HEK293T (cell line): ENCODE measurements at regions not wholly inside any gene's neighbourhood (a gene's known extent, or its start where the extent isn't known, plus 50 kb on each side); places are given as distances from the start of the nearest gene placed in this dataset.

ENCODE experiments used
- ARNT ChIP-seq: fragments of 450-650 bp; IDR thresholded peaks from 2 replicates; pipeline ENCODE4 v1.6.1; 2017; ENCODE audit warnings: mild to moderate bottlenecking
- BHLHE40 ChIP-seq: fragments of 450-650 bp; IDR thresholded peaks from 2 replicates; pipeline ENCODE4 v1.6.1; 2016; ENCODE audit warnings: mild to moderate bottlenecking, moderate library complexity, borderline replicate concordance
- FOXA1 ChIP-seq: fragments of 450-650 bp; IDR thresholded peaks from 2 replicates; pipeline ENCODE4 v1.6.1; 2016; ENCODE audit warnings: mild to moderate bottlenecking
- FOXK2 ChIP-seq: fragments of 450-650 bp; IDR thresholded peaks from 2 replicates; pipeline ENCODE4 v1.6.1; 2016; ENCODE audit warnings: mild to moderate bottlenecking
- FOXM1 ChIP-seq: fragments of 450-650 bp; IDR thresholded peaks from 2 replicates; pipeline ENCODE4 v1.6.1; 2017; ENCODE audit warnings: mild to moderate bottlenecking, borderline replicate concordance
- NFRKB ChIP-seq: fragments of 450-650 bp; IDR thresholded peaks from 2 replicates; pipeline ENCODE4 v1.6.1; 2016; ENCODE audit warnings: mild to moderate bottlenecking, moderate library complexity
- SP1 ChIP-seq: fragments of 450-650 bp; IDR thresholded peaks from 2 replicates; pipeline ENCODE4 v1.6.1; 2017
- SUZ12 ChIP-seq: fragments of 450-650 bp; IDR thresholded peaks from 2 replicates; pipeline ENCODE4 v1.6.1; 2016; ENCODE audit warnings: mild to moderate bottlenecking

GRCh38 chr1:224510880-224511645 is 76.5 kb upstream of the WDR26 start:
- TF ChIP-seq SP1 (no peak), FOXM1 (no peak), SUZ12 (no peak), BHLHE40 (no peak), NFRKB (no peak), FOXA1 (no peak), ARNT (no peak), FOXK2 (no peak)
